ENCODE measurements at regions not wholly inside any gene's neighbourhood (a gene's known extent, or its start where the extent isn't known, plus 50 kb on each side); places are given as distances from the start of the nearest gene placed in this dataset.

DNA sequence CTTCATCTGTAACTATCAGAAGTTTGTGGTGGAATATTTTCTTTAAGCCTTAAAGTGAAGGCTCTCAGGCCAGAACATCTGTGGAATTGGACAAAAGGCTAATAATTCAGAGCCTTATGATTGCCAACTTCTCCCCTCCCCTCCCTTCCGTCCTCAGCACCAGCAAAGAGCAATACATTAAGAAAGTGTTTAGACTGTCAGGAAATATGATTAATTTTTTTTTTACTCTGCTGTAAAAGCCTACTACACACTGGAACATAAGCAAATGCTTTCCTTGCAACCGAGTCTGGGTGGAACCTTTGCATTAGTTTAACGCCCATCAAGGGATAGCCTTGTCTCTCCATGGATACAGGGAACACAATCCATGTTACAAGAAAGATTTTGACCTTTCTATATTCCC is 110.3 kb upstream of the TARS1 start:
- Mint-ChIP-seq H3K36me3 (no peaks in the 10 kb centered on the region), H3K4me3 (no peak overlapping the region), H3K27me3 (ENCODE audit: low read depth in 2 of 2) (peaks cover 0 to 2% of the 10 kb centered on the region in 2 donors), H3K4me1 (no peaks in the 10 kb centered on the region), H3K27ac (no peak overlapping the region), H3K9me3 (peaks cover 0 to 3% of the 10 kb centered on the region in 2 donors)
- Histone ChIP-seq H3K36me3 (ENCODE audit: control insufficient read depth, insufficient read depth, low read length) (no peaks in the 10 kb centered on the region), H3K9me3 (ENCODE audit: control insufficient read depth, insufficient read depth, low read length) (no peaks in the 10 kb centered on the region), H3K4me3 (ENCODE audit: low read length) (no peak overlapping the region), H3K4me1 (ENCODE audit: control insufficient read depth, insufficient read depth, low read length) (no peaks in the 10 kb centered on the region), H3K27ac (ENCODE audit: low read length) (no peak overlapping the region), H3K27me3 (ENCODE audit: control insufficient read depth, insufficient read depth, low read length) (no peaks in the 10 kb centered on the region)
- DNase-seq: no peak
- ATAC-seq: no peak
- WGBS (ENCODE audit: insufficient coverage): 52% methylated on average over 2 of the region's 3 CpGs
- TF ChIP-seq, protein P1, sequence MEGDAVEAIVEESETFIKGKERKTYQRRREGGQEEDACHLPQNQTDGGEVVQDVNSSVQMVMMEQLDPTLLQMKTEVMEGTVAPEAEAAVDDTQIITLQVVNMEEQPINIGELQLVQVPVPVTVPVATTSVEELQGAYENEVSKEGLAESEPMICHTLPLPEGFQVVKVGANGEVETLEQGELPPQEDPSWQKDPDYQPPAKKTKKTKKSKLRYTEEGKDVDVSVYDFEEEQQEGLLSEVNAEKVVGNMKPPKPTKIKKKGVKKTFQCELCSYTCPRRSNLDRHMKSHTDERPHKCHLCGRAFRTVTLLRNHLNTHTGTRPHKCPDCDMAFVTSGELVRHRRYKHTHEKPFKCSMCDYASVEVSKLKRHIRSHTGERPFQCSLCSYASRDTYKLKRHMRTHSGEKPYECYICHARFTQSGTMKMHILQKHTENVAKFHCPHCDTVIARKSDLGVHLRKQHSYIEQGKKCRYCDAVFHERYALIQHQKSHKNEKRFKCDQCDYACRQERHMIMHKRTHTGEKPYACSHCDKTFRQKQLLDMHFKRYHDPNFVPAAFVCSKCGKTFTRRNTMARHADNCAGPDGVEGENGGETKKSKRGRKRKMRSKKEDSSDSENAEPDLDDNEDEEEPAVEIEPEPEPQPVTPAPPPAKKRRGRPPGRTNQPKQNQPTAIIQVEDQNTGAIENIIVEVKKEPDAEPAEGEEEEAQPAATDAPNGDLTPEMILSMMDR (IDR thresholded peaks at IDR 0.05): no peak
- intact Hi-C loops (cut with micrococcal nuclease): no loop called here

DNA sequence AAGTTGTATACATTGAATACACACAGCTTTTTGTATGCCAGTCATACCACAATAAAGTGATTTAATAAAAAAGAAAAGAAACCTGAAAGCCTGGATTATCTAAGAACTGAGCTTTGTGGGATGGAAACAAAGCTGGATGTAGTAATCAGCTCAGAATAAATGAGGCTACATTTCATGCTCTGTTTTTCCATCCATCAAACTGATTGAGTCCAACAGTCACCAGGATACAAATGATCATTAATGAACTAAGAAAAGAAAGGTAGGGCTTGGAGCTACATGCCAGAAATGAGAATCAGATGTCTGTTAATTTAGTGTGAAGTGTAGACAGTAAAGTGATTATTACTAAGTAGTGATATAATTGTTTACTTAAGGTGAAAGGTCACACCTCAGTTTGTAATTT is 109.8 kb upstream of the TARS1 start:
- H3K36me3 Mint-ChIP-seq: no peaks in the 10 kb centered on the region
- H3K36me3 ChIP-seq (ENCODE audit: control insufficient read depth, insufficient read depth, low read length): no peaks in the 10 kb centered on the region
- peaks cover 0 to 2% of the 10 kb centered on the region in 2 donors for H3K27me3 Mint-ChIP-seq (ENCODE audit: low read depth in 2 of 2)
- no peaks in the 10 kb centered on the region for H3K4me1 Mint-ChIP-seq
- peaks cover 0 to 3% of the 10 kb centered on the region in 2 donors for H3K9me3 Mint-ChIP-seq
- no peaks in the 10 kb centered on the region for H3K9me3 ChIP-seq (ENCODE audit: control insufficient read depth, insufficient read depth, low read length)
- H3K4me3 Mint-ChIP-seq: no peak overlapping the region
- intact Hi-C loops (cut with micrococcal nuclease): no loop called here
- ATAC-seq: no peak
- no peak overlapping the region for H3K27ac Mint-ChIP-seq
- TF ChIP-seq, protein P1 (IDR thresholded peaks at IDR 0.05): no peak
- no peak overlapping the region for H3K27ac ChIP-seq (ENCODE audit: low read length)
- H3K4me1 ChIP-seq (ENCODE audit: control insufficient read depth, insufficient read depth, low read length): no peaks in the 10 kb centered on the region
- H3K27me3 ChIP-seq (ENCODE audit: control insufficient read depth, insufficient read depth, low read length): no peaks in the 10 kb centered on the region
- no peak for DNase-seq
- H3K4me3 ChIP-seq (ENCODE audit: low read length): no peak overlapping the region

DNA sequence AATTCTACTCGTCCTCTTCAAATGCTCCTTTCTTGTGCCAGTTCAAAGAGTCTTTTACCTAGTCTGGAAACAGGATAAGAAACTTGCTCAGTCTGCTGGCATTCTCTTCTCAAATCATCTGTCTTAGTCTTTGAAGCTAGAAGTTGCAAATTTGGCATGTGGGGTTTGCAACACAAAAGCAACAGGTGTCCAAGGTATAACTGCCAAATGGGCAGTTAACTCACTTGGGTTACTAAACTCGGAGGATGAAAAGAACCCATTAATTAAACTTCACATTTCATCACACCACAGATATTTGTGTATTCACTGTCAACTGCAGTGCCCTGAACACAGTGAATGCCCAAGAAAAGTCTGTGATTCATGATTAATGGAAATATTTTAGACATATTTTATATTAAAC is 108.0 kb upstream of the TARS1 start:
- no peaks in the 10 kb centered on the region for H3K4me1 ChIP-seq (ENCODE audit: control insufficient read depth, insufficient read depth, low read length)
- intact Hi-C loops (cut with micrococcal nuclease): no loop called here
- Mint-ChIP-seq H3K27me3 (ENCODE audit: low read depth in 2 of 2) (no peaks in the 10 kb centered on the region), H3K4me3 (no peak overlapping the region), H3K36me3 (no peaks in the 10 kb centered on the region), H3K4me1 (no peaks in the 10 kb centered on the region), H3K27ac (no peak overlapping the region), H3K9me3 (no peaks in the 10 kb centered on the region)
- ATAC-seq (no peak), DNase-seq (no peak)
- H3K4me3 ChIP-seq (ENCODE audit: low read length): no peak overlapping the region
- no peak overlapping the region for H3K27ac ChIP-seq (ENCODE audit: low read length)
- no peaks in the 10 kb centered on the region for H3K9me3 ChIP-seq (ENCODE audit: control insufficient read depth, insufficient read depth, low read length)
- no peaks in the 10 kb centered on the region for H3K36me3 ChIP-seq (ENCODE audit: control insufficient read depth, insufficient read depth, low read length)
- 71% methylated on average over 2 of the region's 2 CpGs for WGBS (ENCODE audit: insufficient coverage)
- TF ChIP-seq, protein P1 (IDR thresholded peaks at IDR 0.05): no peak
- no peaks in the 10 kb centered on the region for H3K27me3 ChIP-seq (ENCODE audit: control insufficient read depth, insufficient read depth, low read length)

DNA sequence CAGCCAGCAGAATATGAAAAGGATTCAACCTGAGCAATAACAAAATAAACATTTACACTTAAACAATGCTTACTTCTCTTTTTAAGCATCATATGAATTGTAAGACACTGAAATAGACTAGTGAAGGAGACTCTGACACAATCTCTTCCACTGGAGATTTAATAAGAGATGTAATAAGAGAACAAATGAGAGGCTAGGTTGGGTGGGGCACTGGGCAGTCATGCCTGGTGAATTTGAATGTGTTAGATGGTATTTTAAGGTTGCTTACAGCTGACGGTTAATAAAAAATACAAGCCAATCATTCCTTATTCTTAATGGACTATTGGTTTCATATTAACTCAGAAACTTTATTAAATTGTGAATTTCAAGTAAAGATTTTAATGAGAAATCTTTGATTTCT is 105.9 kb upstream of the TARS1 start:
- Mint-ChIP-seq H3K9me3 (peaks cover 0 to 3% of the 10 kb centered on the region in 2 donors), H3K4me1 (no peaks in the 10 kb centered on the region), H3K4me3 (no peak overlapping the region), H3K27ac (no peak overlapping the region), H3K36me3 (no peaks in the 10 kb centered on the region), H3K27me3 (ENCODE audit: low read depth in 2 of 2) (peaks cover 0 to 3% of the 10 kb centered on the region in 2 donors)
- no peak overlapping the region for H3K27ac ChIP-seq (ENCODE audit: low read length)
- ATAC-seq: no peak
- no peaks in the 10 kb centered on the region for H3K9me3 ChIP-seq (ENCODE audit: control insufficient read depth, insufficient read depth, low read length)
- TF ChIP-seq, protein P1 (IDR thresholded peaks at IDR 0.05): no peak
- no peaks in the 10 kb centered on the region for H3K4me1 ChIP-seq (ENCODE audit: control insufficient read depth, insufficient read depth, low read length)
- H3K36me3 ChIP-seq (ENCODE audit: control insufficient read depth, insufficient read depth, low read length): no peaks in the 10 kb centered on the region
- no peak overlapping the region for H3K4me3 ChIP-seq (ENCODE audit: low read length)
- WGBS (ENCODE audit: insufficient coverage): no CpG with 5 or more reads among the region's 1 CpG
- H3K27me3 ChIP-seq (ENCODE audit: control insufficient read depth, insufficient read depth, low read length): no peaks in the 10 kb centered on the region
- DNase-seq: no peak
- intact Hi-C loops (cut with micrococcal nuclease): no loop called here

Measured in natural killer cell (primary cell).